GM12878 (cell line): ENCODE measurements at regions not wholly inside any gene's neighbourhood (a gene's known extent, or its start where the extent isn't known, plus 50 kb on each side); places are given as distances from the start of the nearest gene placed in this dataset.

Experiments used
- ATAC-seq: fragments of 200-7000 bp; cut with Tn5 transposase; 3 replicates; pipeline ENCODE4 v1.9.1; 2020; ENCODE audit warnings: mild to moderate bottlenecking, moderate library complexity
- BruUV-seq: library from RNA; stranded (reverse); fragments of 400-500 nt; replicated peaks from 2 replicates; lab custom pipeline; 2021; lab: Mats Ljungman, UMichigan
- CTCF ChIA-PET: fragments of 300-600 bp; sonication (Branson Sonifier 250); formaldehyde crosslinking; extraction: SDS; loops from one replicate; lab custom pipeline; 2021; ENCODE audit warnings: inconsistent platforms; lab: Yijun Ruan, JAX
- POLR2A ChIA-PET: fragments of 350-600 bp; formaldehyde crosslinking; extraction: SDS; loops from one replicate; lab custom pipeline; 2021; ENCODE audit warnings: inconsistent platforms; lab: Charles Lee
- RAD21 ChIA-PET: fragments of 300-600 bp; sonication (Branson Sonifier 250); formaldehyde crosslinking; loops from one replicate; lab custom pipeline; 2023; ENCODE audit warnings: antibody characterized with exemption; ENCODE audit not compliant: unreplicated experiment; lab: Charles Lee
- SMC1A ChIA-PET: fragments of 300-600 bp; sonication (Branson Sonifier 250); formaldehyde crosslinking; loops from one replicate; lab custom pipeline; 2023; ENCODE audit not compliant: unreplicated experiment, uncharacterized antibody; lab: Charles Lee
- DNase-seq: peaks from one replicate; pipeline ENCODE4 v3.0.0-alpha.2; 2011; ENCODE audit warnings: low read depth, low spot score
- FAIRE-seq: peaks from 3 replicates; lab custom pipeline; 2011; peaks lifted over from hg19 to GRCh38; lab: Jason Lieb, UNC
- H2AFZ ChIP-seq: 2 replicates; pipeline ENCODE4 v1.6.0; 2011; ENCODE audit warnings: low read depth, low read length, control low read depth; ENCODE audit not compliant: control insufficient read depth
- H3K27ac ChIP-seq: 2 replicates; pipeline ENCODE4 v1.5.1; 2011; ENCODE audit warnings: control low read depth; ENCODE audit not compliant: control insufficient read depth, insufficient read depth
- H3K27me3 ChIP-seq, 2 experiments: replicated peaks in 1 of 2; 2 replicates each; pipeline versions ENCODE4 v1.6.0 to v1.6.1; 2011; ENCODE audit warnings: low read length in 1 of 2; ENCODE audit not compliant: control insufficient read depth in 2 of 2, insufficient read depth in 2 of 2
- H3K36me3 ChIP-seq, 2 experiments: 2 replicates each; pipeline ENCODE4 v1.5.1; 2011; ENCODE audit warnings: low read length in 1 of 2; ENCODE audit not compliant: control insufficient read depth in 2 of 2, insufficient read depth in 2 of 2
- H3K4me1 ChIP-seq: 2 replicates; pipeline ENCODE4 v1.6.1; 2011; ENCODE audit warnings: mild to moderate bottlenecking, low read length, moderate library complexity, mixed read lengths; ENCODE audit not compliant: control insufficient read depth, insufficient read depth
- H3K4me2 ChIP-seq: 2 replicates; pipeline ENCODE4 v1.6.0; 2011; ENCODE audit warnings: control low read depth; ENCODE audit not compliant: control insufficient read depth, insufficient read depth
- H3K4me3 ChIP-seq: fragments of 200-600 bp; sonication (generic); 2 replicates; pipeline ENCODE4 v1.5.1; 2016
- H3K79me2 ChIP-seq: 2 replicates; pipeline ENCODE4 v1.6.0; 2011; ENCODE audit warnings: low read length; ENCODE audit not compliant: control insufficient read depth, insufficient read depth
- H3K9ac ChIP-seq: 2 replicates; pipeline ENCODE4 v1.8.0; 2011; ENCODE audit warnings: low read length, control low read depth, mixed read lengths; ENCODE audit not compliant: control insufficient read depth, insufficient read depth
- H3K9me3 ChIP-seq: replicated peaks from 3 replicates; pipeline ENCODE4 v1.5.1; 2011; ENCODE audit warnings: mild to moderate bottlenecking, low read length; ENCODE audit not compliant: control insufficient read depth, insufficient read depth
- H4K20me1 ChIP-seq: 2 replicates; pipeline ENCODE4 v1.6.0; 2011; ENCODE audit not compliant: control insufficient read depth, insufficient read depth
- CHD4 ChIP-seq: fragments of 200-600 bp; sonication (generic); IDR thresholded peaks from 2 replicates; pipeline ENCODE4 v1.6.1; 2016; ENCODE audit warnings: mild to moderate bottlenecking
- NFIC ChIP-seq: IDR thresholded peaks from 2 replicates; pipeline ENCODE4 v1.6.1; 2012; ENCODE audit warnings: low read depth, mild to moderate bottlenecking, inconsistent platforms, low read length, moderate library complexity
- NR2F1 ChIP-seq: fragments of 450-650 bp; conservative IDR thresholded peaks from 2 replicates; pipeline ENCODE4 v1.6.1; 2017; ENCODE audit warnings: mild to moderate bottlenecking
- TARDBP ChIP-seq: IDR thresholded peaks from 2 replicates; pipeline ENCODE4 v1.6.1; 2016; ENCODE audit warnings: borderline replicate concordance
- WGBS: methylation state at CpG from one replicate; pipeline ENCODE4 v1.1.6; 2016; ENCODE audit warnings: low lambda C conversion rate; ENCODE audit not compliant: insufficient replicate concordance, insufficient coverage; ENCODE audit errors: missing lambda C conversion rate; 5-methylcytosine and 5-hydroxymethylcytosine counted together
- in situ Hi-C: fragments of 300-500 bp; cut with MboI; formaldehyde crosslinking; loops from 9 replicates; pipeline ENCODE4 v1.14.3; 2018; ENCODE audit warnings: mixed read lengths
- intact Hi-C: fragments of 100-400 bp; cut with micrococcal nuclease; formaldehyde crosslinking; loops from one replicate; pipeline ENCODE4 v1.14.2; 2022; ENCODE audit not compliant: unreplicated experiment

- Histone ChIP-seq H3K36me3 (no peaks in the 10 kb centered on the region), H2AFZ (no peak overlapping the region), H3K27ac (no peak overlapping the region), H3K27me3 (no peaks in the 10 kb centered on the region), H3K4me2 (no peak overlapping the region), H4K20me1 (no peaks in the 10 kb centered on the region), H3K4me3 (no peak overlapping the region), H3K9ac (no peak overlapping the region), H3K9me3 (no peaks in the 10 kb centered on the region), H3K79me2 (no peaks in the 10 kb centered on the region), H3K4me1 (no peaks in the 10 kb centered on the region)
- CTCF ChIA-PET = interaction anchor here (1.5 kb wide), 1 partner anchor 9 kb away, joined by 3 read pairs; no protein-coding TSS in a partner anchor
- DNase-seq = no peak
- intact Hi-C loops (no loop called here), in situ Hi-C loops (no loop called here)
- RAD21 ChIA-PET = no interaction called here
- WGBS = 74% methylated on average over 2 of the region's 2 CpGs
- POLR2A ChIA-PET = no interaction called here
- SMC1A ChIA-PET = no interaction called here
- no peak for ATAC-seq
- FAIRE-seq = no peak
- no TSS peak for BruUV-seq
- no peak for TF ChIP-seq NR2F1
- TF ChIP-seq NFIC = no peak
- no peak for TF ChIP-seq CHD4
These were observed 59.8 kb upstream of the HIVEP1 start for GRCh38 chr6:11952316-11952715.

GRCh38 chr6:11951868-11952267 lies 60.2 kb upstream of the HIVEP1 start:
- Histone ChIP-seq H3K27me3 (no peaks in the 10 kb centered on the region), H3K79me2 (no peaks in the 10 kb centered on the region), H3K9me3 (no peaks in the 10 kb centered on the region), H3K4me3 (no peak overlapping the region), H3K36me3 (no peaks in the 10 kb centered on the region), H2AFZ (no peak overlapping the region), H3K4me1 (no peaks in the 10 kb centered on the region), H4K20me1 (no peaks in the 10 kb centered on the region), H3K27ac (no peak overlapping the region), H3K9ac (no peak overlapping the region), H3K4me2 (no peak overlapping the region)
- RAD21 ChIA-PET = no interaction called here
- WGBS = 41% methylated on average over 3 of the region's 3 CpGs
- no peak for FAIRE-seq
- in situ Hi-C loops (no loop called here), intact Hi-C loops (no loop called here)
- no peak for ATAC-seq
- CTCF ChIA-PET = interaction anchor here (1.5 kb wide), 1 partner anchor 9 kb away, joined by 3 read pairs; no protein-coding TSS in a partner anchor
- BruUV-seq = no TSS peak
- TF ChIP-seq TARDBP = no peak
- POLR2A ChIA-PET = no interaction called here
- SMC1A ChIA-PET = no interaction called here
- no peak for DNase-seq
